ENCODE measurements at regions not wholly inside any gene's neighbourhood (a gene's known extent, or its start where the extent isn't known, plus 50 kb on each side); places are given as distances from the start of the nearest gene placed in this dataset.

DNA sequence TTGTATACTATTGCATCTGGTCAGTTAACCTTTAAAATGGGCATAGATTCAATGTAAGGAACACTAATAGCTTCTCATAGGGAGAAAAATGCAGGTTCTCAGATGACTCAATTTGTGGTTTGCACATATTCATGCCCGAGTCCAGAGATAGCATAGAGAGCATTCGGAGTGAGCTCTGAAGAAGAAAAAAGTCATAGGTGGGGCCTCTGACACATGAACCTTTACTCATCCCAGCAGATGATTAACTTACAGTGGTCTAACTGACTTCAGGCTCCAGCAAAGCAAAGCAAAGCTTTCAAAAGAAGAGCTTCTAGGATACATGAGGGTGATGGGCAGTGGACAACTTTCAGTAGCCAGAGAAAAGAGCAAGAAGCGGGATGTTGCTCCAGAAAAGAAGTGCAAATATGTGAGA, 55.3 kb upstream of the BTN3A2 start:
- DNase-seq (no peak), ATAC-seq (no peak)
- Histone ChIP-seq H3K36me3 (no peaks in the 10 kb centered on the region), H3K9me3 (no peaks in the 10 kb centered on the region), H3K27me3 (no peaks in the 10 kb centered on the region), H3K4me3 (no peak overlapping the region), H3K4me1 (peaks cover 0 to 36% (median 8%) of the 10 kb centered on the region in 12 donors), H3K27ac (no peak overlapping the region)
- intact Hi-C loops (cut with DNase I): loop anchor here in 3 of 10 donors (10.0 kb wide), 3 partner anchors 225 to 825 kb away; partner anchors contain the start of gene HMGN4 (in 1 of the 3)
- 87 to 91% (median 89%) methylated on average over 3 of the region's 3 CpGs for WGBS, 4 donors
- no peak for TF ChIP-seq POLR2A (IDR thresholded peaks at IDR 0.05)
- TF ChIP-seq, protein P1, sequence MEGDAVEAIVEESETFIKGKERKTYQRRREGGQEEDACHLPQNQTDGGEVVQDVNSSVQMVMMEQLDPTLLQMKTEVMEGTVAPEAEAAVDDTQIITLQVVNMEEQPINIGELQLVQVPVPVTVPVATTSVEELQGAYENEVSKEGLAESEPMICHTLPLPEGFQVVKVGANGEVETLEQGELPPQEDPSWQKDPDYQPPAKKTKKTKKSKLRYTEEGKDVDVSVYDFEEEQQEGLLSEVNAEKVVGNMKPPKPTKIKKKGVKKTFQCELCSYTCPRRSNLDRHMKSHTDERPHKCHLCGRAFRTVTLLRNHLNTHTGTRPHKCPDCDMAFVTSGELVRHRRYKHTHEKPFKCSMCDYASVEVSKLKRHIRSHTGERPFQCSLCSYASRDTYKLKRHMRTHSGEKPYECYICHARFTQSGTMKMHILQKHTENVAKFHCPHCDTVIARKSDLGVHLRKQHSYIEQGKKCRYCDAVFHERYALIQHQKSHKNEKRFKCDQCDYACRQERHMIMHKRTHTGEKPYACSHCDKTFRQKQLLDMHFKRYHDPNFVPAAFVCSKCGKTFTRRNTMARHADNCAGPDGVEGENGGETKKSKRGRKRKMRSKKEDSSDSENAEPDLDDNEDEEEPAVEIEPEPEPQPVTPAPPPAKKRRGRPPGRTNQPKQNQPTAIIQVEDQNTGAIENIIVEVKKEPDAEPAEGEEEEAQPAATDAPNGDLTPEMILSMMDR (IDR thresholded peaks at IDR 0.05): no peak

DNA sequence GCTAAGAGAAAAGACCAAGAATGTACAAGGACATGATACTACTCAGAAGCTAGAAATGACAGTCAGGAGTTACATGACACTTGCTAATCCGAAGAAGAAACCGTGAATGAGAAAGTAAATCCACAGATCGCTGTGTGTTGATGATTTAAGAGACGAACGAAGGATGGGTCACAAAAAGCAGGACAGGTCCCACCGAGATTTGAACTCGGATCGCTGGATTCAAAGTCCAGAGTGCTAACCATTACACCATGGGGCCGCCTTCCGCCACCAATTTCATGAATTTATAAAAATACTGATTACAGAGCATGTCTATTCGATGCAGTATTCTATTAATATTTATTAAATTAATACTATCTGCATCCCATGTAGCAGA, 54.0 kb upstream of the BTN3A2 start:
- no peak overlapping the region for H3K27ac ChIP-seq
- peak overlapping the region in 5 of 12 donors; percentile 50 to 63 (median 58) for H3K4me3 ChIP-seq
- TF ChIP-seq POLR2A (IDR thresholded peaks at IDR 0.05): no peak
- TF ChIP-seq, protein P1 (IDR thresholded peaks at IDR 0.05): no peak
- peaks cover 0 to 27% (median 7%) of the 10 kb centered on the region in 12 donors for H3K4me1 ChIP-seq
- no peaks in the 10 kb centered on the region for H3K36me3 ChIP-seq
- no peaks in the 10 kb centered on the region for H3K9me3 ChIP-seq
- 9 to 13% (median 11%) methylated on average over 11 of the region's 11 CpGs for WGBS, 4 donors
- intact Hi-C loops (cut with DNase I): loop anchor here in 3 of 10 donors (10.0 kb wide), 3 partner anchors 224 to 824 kb away; partner anchors contain the start of gene HMGN4 (in 1 of the 3)
- H3K27me3 ChIP-seq: no peaks in the 10 kb centered on the region
- DNase-seq (no peak), ATAC-seq (peak in 2 of 4 donors; percentile 19 to 27)

DNA sequence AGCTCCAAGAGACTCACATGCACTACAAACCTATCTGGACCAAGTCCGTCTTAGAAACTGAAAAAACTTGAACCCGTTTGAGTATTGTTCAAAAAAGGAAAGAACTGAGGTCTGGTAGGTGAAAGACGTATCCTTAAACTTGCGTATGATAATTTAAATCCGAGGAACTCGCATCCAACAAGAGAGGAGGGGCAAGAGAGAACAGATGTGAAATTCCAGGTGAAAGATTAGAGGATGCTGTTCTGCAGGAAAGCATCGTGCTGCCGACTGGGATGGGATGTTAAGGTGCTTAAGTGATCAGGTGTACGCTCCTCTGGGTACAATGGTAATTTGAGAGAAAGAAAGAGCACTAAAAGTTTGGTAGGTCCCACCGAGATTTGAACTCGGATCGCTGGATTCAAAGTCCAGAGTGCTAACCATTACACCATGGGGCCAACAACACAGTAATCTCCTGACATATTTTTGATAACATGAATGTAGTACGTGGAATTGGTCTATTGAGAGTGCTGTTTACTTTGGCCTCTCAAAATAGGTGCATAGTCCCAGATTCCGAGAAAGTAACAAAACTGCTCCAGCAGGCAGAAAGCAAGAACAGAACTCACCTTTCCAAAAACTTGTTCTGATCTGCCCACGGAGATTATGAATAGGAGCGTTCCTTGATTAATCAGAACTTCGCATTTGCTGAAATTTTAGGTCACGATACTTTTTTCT, 53.5 kb upstream of the BTN3A2 start:
- DNase-seq: no peak
- Histone ChIP-seq H3K36me3 (no peaks in the 10 kb centered on the region), H3K4me3 (peak overlapping the region in 11 of 12 donors; percentile 13 to 66 (median 50)), H3K9me3 (no peaks in the 10 kb centered on the region), H3K4me1 (peaks cover 0 to 27% (median 7%) of the 10 kb centered on the region in 12 donors), H3K27me3 (peaks cover 0 to under 1% (median 0%) of the 10 kb centered on the region in 9 donors), H3K27ac (peak overlapping the region in 8 of 12 donors; percentile 4 to 67 (median 26))
- intact Hi-C loops (cut with DNase I): loop anchor here in 4 of 10 donors (2.0 to 10.0 kb wide), 5 partner anchors 25 to 823 kb away; partner anchors contain the start of gene HMGN4 (in 1 of the 4)
- 4 to 6% (median 6%) methylated on average over 18 of the region's 18 CpGs for WGBS, 4 donors
- no peak for TF ChIP-seq POLR2A (IDR thresholded peaks at IDR 0.05)
- TF ChIP-seq, protein P1 (IDR thresholded peaks at IDR 0.05): peak in 1 of 12 donors; percentile 6
- ATAC-seq: peak; percentile 62 to 84 (median 81)

DNA sequence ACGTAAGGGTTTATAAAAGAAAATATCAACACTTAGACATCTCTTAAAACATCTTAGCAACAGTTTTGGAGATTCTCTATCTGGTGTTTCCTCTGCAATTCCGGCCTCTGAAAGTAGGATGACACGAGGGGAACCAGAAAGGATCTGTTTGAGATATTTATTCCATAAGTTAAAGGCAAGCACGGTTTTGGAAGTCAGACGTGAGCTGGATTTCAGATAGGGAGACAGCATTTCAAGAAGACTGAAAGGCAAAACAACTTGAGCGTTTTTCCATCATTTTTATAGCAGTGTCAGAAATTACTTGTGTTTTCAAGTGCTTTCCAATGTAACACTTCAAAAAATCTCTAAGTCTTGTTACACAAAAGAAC, 52.9 kb upstream of the BTN3A2 start:
- no peaks in the 10 kb centered on the region for H3K9me3 ChIP-seq
- peaks cover 0 to 4% (median 0%) of the 10 kb centered on the region in 9 donors for H3K27me3 ChIP-seq
- no peak for DNase-seq
- intact Hi-C loops (cut with DNase I): loop anchor here in 4 of 10 donors (2.0 to 10.0 kb wide), 5 partner anchors 25 to 823 kb away; partner anchors contain the start of gene HMGN4 (in 1 of the 4)
- ATAC-seq: no peak
- TF ChIP-seq, protein P1 (IDR thresholded peaks at IDR 0.05): no peak
- TF ChIP-seq POLR2A (IDR thresholded peaks at IDR 0.05): no peak
- 3 to 5% (median 4%) methylated on average over 6 of the region's 6 CpGs for WGBS, 4 donors
- no peaks in the 10 kb centered on the region for H3K36me3 ChIP-seq
- H3K27ac ChIP-seq: peak overlapping the region in 8 of 12 donors; percentile 4 to 67 (median 26)
- H3K4me3 ChIP-seq: peak overlapping the region in 11 of 12 donors; percentile 13 to 66 (median 50)
- H3K4me1 ChIP-seq: peaks cover 0 to 27% (median 7%) of the 10 kb centered on the region in 12 donors
